ENCODE measurements at regions not wholly inside any gene's neighbourhood (a gene's known extent, or its start where the extent isn't known, plus 50 kb on each side); places are given as distances from the start of the nearest gene placed in this dataset.

- TF ChIP-seq POLR2A (IDR thresholded peaks at IDR 0.05) (no peak), CTCF (IDR thresholded peaks at IDR 0.05) (no peak)
- no peak for DNase-seq
- H3K36me3 ChIP-seq = no peaks in the 10 kb centered on the region
- no peaks in the 10 kb centered on the region for H3K4me1 ChIP-seq
- H3K27ac ChIP-seq = no peak overlapping the region
- no peaks in the 10 kb centered on the region for H3K27me3 ChIP-seq
- no peaks in the 10 kb centered on the region for H3K9me3 ChIP-seq
- no peak overlapping the region for H3K4me3 ChIP-seq
Observed at GRCh38 chr2:150595803-150596470, 108.5 kb upstream of the RND3 start.

GRCh38 chr2:150594299-150594698, 106.8 kb upstream of the RND3 start:
- H3K27me3 ChIP-seq = no peaks in the 10 kb centered on the region
- no peaks in the 10 kb centered on the region for H3K9me3 ChIP-seq

GRCh38 chr2:150591496-150592285, 104.2 kb upstream of the RND3 start:
- TF ChIP-seq POLR2A (IDR thresholded peaks at IDR 0.05) (no peak), CTCF (IDR thresholded peaks at IDR 0.05) (no peak)
- H3K36me3 ChIP-seq = no peaks in the 10 kb centered on the region
- no peaks in the 10 kb centered on the region for H3K4me1 ChIP-seq
- H3K27me3 ChIP-seq = no peaks in the 10 kb centered on the region
- no peak overlapping the region for H3K4me3 ChIP-seq
- H3K9me3 ChIP-seq = no peaks in the 10 kb centered on the region
- H3K27ac ChIP-seq = no peak overlapping the region
- DNase-seq = no peak

More at GRCh38 chr2:150594299-150594698, 106.8 kb upstream of the RND3 start:
- DNase-seq = no peak
- Histone ChIP-seq H3K36me3 (no peaks in the 10 kb centered on the region), H3K27ac (no peak overlapping the region), H3K4me3 (no peak overlapping the region), H3K4me1 (no peaks in the 10 kb centered on the region)
- TF ChIP-seq POLR2A (IDR thresholded peaks at IDR 0.05) = no peak

GRCh38 chr2:150589681-150590080, 102.2 kb upstream of the RND3 start:
- no peaks in the 10 kb centered on the region for H3K36me3 ChIP-seq
- H3K27me3 ChIP-seq = no peaks in the 10 kb centered on the region
- DNase-seq = no peak
- H3K4me1 ChIP-seq = no peaks in the 10 kb centered on the region
- no peak for TF ChIP-seq POLR2A (IDR thresholded peaks at IDR 0.05)
- TF ChIP-seq CTCF (IDR thresholded peaks at IDR 0.05) = no peak
- no peak overlapping the region for H3K27ac ChIP-seq
- H3K4me3 ChIP-seq = no peak overlapping the region
- no peaks in the 10 kb centered on the region for H3K9me3 ChIP-seq

- Histone ChIP-seq H3K27ac (no peak overlapping the region), H3K36me3 (no peaks in the 10 kb centered on the region), H3K27me3 (no peaks in the 10 kb centered on the region), H3K9me3 (no peaks in the 10 kb centered on the region), H3K4me3 (no peak overlapping the region), H3K4me1 (no peaks in the 10 kb centered on the region)
- DNase-seq = no peak
- TF ChIP-seq CTCF (IDR thresholded peaks at IDR 0.05) = no peak
- TF ChIP-seq POLR2A (IDR thresholded peaks at IDR 0.05) = no peak
Observed at GRCh38 chr2:150588506-150588870, 101.0 kb upstream of the RND3 start.
